HG03432 (cell line): ENCODE measurements at regions not wholly inside any gene's neighbourhood (a gene's known extent, or its start where the extent isn't known, plus 50 kb on each side); places are given as distances from the start of the nearest gene placed in this dataset.
"Not testable (repeated sequence)": the region's sequence is repeated elsewhere in the genome, so short reads cannot be mapped to it uniquely, and the experiment has no call there.

ENCODE experiments used
- ATAC-seq: cut with Tn5 transposase; IDR thresholded peaks from one replicate; pipeline ENCODE4 v1.9.1; 2021; ENCODE audit warnings: mild to moderate bottlenecking, moderate library complexity; ENCODE audit not compliant: unreplicated experiment

DNA sequence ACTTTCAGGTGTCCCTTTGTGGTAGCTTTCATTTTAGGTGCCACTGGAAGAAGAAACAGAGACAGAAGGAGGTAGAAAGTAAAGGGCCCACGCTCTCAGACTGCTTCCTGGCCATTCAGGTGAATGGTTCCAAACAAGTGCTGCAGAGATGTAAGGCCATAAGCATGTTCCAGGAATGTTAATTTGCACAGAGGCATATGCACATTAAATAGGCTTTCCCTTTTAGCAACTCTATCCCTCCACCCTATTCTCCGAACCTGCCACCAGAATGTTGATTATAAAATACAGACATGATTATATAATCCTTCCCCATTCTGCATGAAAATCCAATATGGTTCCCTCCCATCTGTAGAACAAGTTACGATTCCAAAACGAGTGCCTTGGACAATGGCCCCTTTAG is 297.2 kb downstream of the C6orf118 start:
- ATAC-seq = no peak

DNA sequence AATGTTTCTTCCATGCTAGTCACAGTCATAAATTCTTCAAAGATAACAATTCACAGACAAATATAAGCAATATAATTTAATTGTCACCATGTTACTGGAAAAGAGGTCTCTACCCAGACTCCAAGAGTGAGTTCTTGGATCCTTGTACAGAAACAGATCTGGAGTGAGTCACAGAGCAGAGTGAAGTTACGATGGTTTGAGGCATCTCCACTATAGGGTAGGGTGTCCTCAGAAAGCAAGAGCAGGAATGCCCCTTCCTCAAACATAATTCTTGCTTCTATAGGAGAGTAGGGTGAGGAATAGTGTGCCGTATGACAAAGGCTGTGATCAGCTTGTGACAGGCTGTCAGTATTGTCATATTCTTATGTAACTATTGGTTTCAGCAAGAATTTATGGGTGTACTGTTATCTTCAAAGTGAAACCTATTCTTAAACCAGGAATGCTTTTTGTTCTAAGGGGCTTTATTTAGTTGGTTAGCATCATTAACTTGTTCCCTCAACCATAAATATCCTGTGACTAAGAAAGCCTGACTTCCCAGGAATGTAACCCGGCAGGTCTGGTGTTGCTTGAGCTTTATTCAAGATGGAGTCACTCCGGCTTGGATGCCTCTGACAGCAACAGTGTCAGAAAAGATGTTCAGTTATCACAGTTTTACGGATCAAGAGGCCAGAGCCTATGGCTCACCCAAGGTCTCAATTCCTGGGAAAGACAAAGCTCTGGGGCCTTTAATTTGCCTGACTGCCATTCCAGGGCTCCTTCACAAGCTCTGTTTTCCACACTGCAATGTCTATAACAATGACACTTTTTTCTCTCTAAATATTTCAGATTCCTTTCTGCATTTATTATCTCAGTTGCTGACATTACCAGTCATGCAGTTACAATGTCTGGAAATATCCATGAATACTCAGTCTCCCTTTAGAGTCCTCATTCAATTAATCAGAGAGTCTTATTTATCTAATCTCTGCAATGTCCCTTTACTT is 298.6 kb downstream of the C6orf118 start:
- no peak for ATAC-seq

DNA sequence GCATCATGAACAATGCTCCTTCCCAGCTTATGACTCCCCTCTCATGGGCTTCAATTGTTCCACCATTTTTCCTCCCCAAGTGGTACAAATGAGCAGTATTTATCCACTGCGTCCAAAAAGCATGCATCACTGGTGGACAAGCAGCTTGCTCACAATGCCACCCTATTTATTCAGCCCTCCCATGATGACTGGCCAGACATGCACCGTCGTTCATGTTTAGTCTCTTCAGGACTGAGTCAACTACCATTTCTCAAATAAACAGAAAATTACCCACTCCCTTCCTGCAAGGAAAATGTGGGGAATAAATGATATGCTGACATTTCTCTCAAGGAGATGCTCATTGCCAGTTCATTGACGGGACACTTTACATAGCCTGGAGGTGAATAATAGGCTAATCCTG is 300.4 kb downstream of the C6orf118 start:
- no peak for ATAC-seq

DNA sequence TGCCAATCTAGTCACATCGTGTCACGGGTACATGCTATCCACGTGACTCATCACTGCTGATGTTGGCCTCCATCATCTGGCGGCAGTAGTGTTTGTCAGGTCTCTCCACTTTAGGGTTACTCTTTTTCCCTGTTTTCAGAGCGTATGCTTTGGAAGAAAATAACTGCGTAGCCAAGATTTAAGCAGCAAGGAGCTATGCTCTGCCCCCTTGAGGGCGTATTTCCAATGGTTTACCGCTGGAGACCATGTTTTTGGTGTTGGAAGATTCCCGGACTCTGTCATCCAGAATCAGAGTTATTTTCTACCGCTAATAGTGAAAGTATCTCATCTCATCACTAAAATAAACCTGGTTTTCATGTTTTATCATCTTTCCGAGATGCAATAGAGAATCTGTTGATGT is 306.5 kb downstream of the C6orf118 start:
- ATAC-seq = no peak

DNA sequence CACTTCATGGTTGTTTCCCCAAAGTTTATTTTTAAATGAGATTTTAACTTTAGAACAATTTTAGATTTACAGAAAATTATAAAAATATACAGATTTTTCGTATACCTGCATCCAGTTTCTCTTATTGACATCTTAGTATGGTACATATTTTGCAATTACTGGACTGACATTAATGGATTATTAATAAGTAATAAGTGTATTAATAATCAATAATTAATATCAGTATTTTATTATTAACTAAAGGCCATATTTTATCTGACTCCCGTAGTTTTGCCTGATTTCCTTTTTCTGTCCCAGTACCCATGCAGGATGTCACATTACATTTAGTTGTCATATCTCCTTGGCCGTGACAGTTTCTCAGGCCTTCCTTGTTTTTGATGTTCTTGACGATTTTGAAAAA is 307.0 kb downstream of the C6orf118 start:
- ATAC-seq = no peak

DNA sequence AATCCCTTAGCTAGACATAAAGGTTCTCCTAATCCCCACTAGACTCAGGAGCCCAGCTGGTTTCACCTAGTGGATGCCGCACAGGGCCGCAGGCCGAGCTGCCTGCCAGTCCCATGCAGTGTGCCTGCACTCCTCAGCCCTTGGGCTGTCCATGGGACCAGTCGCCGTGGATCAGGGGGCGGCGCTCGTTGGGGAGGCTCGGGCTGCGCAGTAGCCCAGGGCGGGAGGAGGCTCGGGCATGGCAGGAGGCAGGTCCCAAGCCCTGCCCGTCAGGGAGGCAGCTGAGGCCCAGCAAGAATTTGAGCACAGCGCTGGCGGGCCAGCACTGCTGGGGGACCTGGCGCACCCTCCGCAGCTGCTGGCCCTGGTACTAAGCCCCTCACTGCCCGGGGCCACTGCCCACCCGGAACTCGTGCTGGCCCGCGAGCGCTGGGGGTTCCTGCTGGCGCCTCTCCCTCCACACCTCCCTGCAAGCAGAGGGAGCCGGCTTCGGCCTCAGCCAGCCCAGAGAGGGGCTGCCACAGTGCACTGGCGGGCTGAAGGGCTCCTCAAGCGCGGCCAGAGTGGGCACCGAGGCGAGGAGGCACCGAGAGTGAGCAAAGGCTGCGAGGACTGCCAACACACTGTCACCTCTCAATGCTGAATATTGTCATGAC is 307.8 kb downstream of the C6orf118 start:
- no peak for ATAC-seq

DNA sequence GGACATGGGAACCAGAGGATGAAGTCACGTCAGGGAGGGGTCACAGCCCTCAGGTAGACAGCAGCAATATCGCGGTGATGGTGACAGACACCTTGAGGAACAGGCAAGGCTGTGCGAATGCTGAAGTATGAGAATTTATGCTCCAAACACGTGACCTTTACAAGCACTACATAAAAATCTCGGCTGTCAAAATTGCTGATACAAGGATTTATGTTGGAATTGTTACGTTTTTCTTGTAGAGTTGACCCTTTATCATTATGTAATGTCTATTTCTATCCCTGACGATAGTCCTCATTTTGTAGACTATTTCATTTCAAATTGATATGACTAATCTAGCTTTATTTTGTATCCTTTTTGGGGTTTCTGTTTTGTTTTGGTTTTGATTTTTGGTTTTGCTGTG is 311.1 kb downstream of the C6orf118 start:
- ATAC-seq = no peak

DNA sequence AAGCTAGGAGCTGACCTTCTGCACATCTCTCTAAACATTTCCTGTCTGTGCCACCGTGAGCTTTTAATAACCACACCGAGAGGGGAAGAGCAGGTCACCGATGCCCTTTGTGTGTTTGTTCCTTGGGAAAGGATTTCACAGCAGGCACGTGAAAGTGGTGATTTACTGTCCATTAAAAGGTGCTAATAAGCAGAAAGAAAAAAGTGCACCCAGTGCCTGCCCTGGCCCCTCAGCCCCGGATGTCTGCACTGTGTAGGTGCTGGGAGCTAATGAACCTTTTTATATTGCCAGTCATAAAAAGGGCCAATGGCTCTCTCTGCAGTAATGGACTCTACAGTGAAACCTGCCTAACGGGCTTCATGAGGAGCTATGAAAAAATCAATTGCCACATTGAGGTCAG is 312.6 kb downstream of the C6orf118 start:
- no peak for ATAC-seq

DNA sequence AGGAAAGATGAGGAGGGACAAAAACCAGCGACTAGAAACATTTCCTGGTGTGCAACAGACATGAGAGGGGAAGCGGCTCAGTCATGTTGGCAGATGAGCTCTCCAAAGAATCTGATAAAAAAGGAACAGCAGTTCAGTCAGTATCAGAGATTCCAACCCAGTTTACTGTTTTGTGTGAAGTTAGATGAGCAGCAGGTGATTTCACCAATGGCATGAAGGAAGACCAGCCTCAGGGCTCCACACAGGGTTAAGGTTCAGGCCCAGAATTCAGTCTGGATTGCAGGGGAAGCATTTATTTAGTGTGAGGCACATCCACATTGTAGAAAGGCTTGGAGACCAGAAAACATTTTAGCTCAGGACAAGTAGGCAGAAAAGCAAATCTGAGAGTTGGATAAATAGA is 317.8 kb downstream of the C6orf118 start:
- ATAC-seq = no peak

DNA sequence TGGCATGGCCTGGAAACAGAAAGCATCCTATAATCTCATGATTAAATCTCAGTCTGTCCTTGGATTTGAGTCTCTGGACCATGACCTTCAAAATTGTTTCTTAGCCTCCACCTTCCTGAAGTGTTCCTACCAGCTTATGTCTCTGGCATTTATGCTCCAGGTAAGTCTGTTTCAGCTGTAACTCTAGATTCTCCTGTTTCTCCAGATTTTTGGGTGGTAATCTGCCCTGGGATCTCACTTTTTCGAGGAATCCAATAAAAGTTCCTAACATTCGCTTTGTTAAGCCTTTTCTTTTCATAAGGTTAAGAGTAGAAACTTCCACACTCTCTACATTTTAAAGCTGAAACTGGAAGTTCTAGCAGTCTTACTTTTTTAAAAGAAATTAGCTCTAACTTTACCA is 318.5 kb downstream of the C6orf118 start:
- no peak for ATAC-seq

DNA sequence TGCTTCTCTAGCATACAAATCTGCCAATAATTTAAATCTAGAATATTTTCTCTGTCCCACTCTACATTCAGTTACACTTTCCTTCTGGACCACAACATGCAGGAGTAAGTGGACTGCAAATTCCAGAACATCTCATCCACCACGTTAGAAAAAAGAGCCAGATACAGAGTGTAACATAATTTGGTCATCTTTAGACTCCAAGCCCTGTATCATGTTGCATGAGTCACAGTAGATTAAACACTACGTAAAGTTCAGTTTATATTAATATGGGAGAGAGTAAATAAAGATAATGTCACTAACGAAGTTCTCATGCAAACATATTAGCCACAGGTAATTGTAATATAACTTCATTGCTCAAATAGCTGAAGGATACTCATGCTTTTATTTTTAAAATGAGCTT is 327.0 kb downstream of the C6orf118 start:
- no peak for ATAC-seq

DNA sequence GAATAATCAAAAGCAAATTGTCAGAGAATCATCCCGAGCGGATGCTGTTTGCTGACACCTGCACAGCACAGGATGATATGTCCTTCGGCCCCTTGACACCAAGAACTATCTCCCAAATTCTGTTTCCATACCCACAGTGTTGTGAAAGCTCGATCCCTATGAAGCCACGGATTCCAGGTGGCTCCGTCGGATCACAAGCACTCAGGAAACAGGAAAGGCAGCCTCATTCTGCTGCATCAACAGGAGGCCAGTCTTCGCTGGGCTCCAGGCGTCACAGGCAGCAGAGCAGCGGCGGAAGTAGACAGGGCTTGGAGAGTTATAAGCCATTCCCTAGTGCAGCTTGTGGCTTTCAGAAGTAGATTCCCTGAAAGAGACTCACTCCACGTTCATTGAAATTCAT is 342.3 kb downstream of the C6orf118 start:
- no peak for ATAC-seq

DNA sequence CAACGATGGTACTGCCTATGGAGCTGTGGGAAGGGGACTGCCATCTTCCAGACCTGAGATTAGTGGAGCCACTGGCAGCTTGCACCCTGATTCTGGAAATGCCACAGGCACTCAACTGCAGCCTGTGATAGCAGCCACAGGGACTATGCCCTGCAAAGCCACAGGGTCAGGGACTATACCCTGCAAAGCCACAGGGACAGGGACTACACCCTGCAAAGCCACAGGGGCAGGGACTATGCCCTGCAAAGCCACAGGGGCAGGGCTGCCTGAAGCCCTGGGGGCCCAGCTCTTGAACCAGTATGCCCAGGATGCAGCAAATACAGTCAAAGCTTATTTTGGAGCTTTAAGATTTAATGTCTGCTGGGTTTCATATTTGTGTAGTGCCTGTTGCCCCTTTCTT is 346.6 kb downstream of the C6orf118 start:
- ATAC-seq = no peak

DNA sequence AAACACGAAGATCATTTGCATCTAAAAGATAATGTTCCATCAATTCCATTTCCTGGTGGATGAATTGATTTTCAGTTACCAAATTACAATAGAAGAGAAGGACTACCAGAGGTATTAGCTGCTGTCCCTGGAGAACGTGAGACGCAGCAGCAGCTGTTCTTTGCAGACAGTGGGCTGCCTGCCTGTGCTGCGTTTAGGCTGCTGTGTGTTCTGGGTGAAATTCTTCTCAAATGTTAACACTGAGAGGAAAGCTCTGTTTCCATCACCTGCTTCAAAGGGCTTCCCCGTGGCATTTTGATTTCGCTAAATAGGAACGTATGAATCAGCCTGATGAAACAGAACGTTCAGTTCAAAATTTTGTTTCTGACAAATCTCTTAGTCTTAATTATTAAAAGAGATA is 362.2 kb downstream of the C6orf118 start:
- no peak for ATAC-seq

DNA sequence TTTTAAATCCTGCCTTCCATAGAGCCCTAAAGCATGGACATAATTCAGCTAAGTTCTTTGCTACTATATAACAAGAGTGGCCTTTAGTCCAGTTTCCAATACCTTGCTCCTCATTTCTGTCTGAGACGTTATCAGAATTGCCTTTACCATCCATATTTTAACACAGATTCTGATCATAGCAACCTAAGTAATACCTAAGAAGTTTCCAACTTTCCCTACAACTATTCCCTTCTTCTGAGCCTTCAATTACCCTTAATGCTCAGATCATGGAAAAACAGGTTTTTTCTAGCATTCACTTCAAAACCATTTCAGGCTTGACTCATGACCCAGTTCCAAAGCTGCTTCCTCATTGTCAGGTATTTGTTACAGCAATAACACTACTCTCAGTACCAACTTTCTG is 367.1 kb downstream of the C6orf118 start:
- no peak for ATAC-seq

DNA sequence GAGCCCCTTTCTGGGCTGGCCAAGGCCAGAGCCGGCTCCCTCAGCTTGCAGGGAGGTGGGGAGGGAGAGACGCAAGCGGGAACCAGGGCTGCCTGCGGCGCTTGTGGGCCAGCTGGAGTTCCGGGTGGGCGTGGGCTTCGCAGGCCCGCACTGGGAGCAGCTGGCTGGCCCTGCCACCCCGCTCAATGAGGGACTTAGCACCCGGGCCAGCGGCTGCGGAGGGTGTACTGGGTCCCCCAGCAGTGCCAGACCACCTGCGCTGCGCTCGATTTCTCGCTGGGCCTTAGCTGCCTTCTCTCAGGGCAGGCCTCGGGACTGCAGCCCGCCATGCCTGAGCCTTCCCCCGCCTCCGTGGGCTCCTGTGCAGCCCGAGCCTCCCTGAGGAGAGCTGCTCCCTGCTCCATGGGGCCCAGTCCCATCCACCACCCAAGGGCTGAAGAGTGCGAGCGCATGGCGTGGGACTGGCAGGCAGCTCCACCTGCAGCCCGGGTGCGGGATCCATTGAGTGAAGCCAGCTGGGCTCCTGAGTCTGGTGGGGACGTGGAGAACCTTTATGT is 376.1 kb downstream of the C6orf118 start:
- not testable (repeated sequence) for ATAC-seq

DNA sequence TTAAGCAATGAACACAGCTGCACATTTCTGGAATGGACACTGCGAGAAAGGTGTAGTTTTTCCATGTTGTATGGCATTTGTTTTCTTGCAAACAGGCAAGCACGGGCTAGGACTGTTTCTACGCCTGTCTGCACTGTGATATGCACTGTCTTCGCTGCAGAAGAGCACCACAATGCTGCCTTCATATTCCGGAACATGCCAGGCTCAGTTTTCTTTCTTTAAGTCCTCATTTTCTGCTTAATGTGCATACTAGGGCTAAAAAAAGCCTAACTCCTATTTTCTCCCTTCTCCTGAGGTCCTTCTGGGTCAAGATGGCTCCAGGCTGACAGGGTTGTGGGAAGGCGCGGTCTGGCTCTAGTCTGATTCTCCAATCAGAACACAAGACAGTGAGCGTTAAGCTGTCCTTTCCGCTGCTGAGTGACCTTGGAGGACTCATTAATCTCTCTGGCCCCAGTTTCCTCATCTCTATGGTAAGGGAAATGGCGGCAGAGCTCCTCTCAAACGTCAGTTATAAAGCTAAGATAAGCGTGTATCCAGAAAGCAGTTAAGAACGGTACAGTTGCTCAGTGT is 379.9 kb downstream of the C6orf118 start:
- no peak for ATAC-seq

DNA sequence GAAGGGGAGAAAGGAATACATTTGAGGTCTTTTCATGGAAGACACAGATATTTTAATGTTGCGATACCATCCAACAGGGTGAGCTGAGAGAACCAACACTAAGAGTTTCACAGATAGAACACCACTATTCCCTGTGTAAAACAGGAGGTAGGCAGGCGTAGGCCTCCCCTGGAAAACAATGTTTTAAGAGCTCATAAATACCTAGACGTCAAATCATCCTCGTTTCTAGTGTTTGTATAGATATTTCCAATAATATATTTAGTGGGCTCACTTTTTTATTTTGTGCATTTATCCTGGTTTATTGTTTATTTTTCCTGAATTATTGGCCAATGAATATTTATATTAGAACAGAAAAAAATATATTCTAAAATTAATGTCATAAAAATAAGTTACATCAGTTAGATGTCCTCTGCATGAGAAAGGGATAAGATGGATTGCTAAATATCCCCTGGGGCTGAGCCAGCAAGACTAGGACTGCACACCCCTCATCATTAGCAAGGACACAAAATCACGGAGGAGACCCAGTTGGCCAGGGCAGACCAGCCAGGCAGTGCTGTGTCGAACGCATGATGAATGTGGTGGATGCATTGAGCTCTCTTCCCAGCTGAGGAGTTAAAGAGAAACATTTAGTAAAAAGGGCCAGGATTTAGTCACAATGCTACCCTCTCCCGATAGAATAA is 380.5 kb downstream of the C6orf118 start:
- no peak for ATAC-seq

DNA sequence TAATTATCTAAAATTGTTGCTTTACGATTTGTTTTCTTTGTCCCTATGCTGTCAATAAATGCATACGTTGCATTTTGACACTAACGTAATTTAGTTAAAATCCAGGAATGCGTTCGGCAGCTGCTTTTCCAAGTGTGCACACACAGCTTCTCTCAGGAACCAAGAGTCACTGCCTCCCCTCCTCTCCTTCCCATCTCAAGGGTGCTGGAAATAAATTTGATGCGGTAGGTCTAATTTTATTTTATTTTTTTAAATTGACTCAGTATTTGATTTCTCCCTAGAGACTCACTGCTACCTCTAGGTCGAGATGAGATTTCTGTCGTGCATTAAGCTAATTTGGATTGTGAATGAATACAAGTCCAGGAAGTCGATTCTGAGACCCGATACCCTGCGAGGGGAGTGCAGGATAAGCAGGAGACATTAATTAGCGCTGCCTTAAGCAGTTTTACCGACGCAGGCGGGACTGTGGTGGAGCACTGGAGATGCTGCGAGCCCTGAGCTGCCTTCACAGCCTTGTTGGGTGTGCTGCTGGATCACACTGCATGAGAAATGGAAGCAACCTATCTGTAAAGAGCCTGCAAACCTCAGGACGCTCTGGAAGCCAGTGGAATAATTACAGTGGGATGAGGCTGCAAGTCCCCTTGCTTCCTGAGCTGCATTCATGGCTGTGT is 381.2 kb downstream of the C6orf118 start:
- no peak for ATAC-seq

DNA sequence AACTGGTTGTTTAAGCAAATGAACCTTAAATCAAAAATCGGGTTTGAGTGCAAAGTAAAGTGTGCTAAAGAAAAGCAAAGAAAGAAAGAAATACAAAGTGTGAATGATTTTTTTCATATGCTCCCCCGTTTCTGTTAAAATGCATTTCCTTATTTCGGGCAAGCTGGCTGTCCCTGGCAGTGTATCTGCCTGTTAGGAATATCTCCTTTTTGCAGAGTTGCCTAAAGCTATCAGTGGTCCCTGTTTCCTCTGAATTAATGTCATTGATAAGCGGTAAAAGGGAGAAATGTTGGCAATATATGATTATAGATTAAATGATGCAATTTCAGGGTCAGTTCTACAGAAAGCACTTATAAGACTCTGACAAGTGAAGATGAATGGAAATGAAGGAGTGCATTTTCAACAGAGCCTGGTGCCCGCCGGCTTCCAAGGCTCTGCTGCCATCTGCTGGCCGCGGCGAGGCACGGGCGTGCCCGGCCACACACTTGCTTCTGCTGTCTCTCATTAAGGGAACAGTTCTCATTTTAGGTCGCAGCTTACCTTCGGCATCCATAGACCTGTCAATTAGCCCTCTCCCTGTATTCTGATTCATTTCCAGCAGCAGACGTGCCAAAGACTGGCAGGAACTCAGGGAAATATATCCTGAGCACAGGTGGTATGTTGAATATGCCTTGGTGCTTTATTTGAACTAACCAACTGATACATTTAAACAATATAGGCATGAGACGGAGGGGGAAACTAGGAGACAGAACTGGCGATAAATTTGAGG is 381.9 kb downstream of the C6orf118 start:
- ATAC-seq = peak; percentile 98
